ENCODE measurements at regions not wholly inside any gene's neighbourhood (a gene's known extent, or its start where the extent isn't known, plus 50 kb on each side); places are given as distances from the start of the nearest gene placed in this dataset.
"Not testable (repeated sequence)": the region's sequence is repeated elsewhere in the genome, so short reads cannot be mapped to it uniquely, and the experiment has no call there.

DNA sequence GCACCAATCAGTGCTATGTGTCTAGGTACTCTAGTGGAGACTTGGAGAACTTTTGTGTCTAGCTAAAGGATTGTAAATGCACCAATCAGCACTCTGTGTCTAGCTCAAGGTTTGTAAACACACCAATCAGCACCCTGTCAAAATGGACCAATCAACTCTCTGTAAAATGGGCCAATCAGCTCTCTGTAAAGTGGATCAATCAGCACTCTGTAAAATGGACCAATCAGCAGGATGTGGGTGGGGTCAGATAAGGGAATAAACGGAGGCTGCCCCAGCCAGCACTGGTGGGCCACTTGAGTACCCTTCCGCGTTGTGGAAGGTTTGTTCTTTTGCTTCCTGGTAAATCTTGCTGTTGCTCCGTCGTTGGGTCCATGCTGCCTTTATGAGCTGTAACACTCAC is 135.3 kb upstream of the RFC3 start:
- not testable (repeated sequence) for H3K4me1 ChIP-seq (ENCODE audit: control insufficient read depth, insufficient read depth, low read length); H3K4me3 ChIP-seq (ENCODE audit: low read length in 2 of 2); H3K27ac ChIP-seq (ENCODE audit: low read length); H3K9ac ChIP-seq (ENCODE audit: low read length in 2 of 2); H3K9me3 ChIP-seq (ENCODE audit: control insufficient read depth in 2 of 2, low read length in 2 of 2); H3K36me3 ChIP-seq (ENCODE audit: control insufficient read depth in 2 of 2, insufficient read depth in 2 of 2, low read length in 2 of 2); H3K27me3 ChIP-seq (ENCODE audit: control insufficient read depth in 1 of 2, insufficient read depth in 2 of 2, low read length in 2 of 2)

DNA sequence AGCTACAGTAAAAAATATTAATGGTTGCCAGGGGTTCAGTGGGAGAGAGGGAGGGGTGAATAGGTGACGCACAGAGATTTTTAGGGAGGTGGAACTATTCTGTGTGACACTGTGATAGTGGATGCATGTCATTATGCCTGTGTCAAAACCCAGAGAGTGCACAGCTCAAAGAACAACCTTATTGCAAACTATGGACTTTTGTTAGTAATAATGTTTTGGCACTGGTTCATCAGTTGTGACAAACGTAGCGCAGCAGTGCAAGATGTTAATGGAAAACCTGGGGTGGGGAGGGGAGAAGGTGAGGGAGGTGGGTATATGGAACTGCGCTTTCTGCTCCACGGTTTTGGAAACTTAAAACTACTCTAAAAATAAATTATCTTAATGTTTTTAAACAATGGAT is 134.6 kb upstream of the RFC3 start:
- Histone ChIP-seq H3K9me3 (ENCODE audit: control insufficient read depth in 2 of 2, low read length in 2 of 2) (no peaks in the 10 kb centered on the region), H3K36me3 (ENCODE audit: control insufficient read depth in 2 of 2, insufficient read depth in 2 of 2, low read length in 2 of 2) (no peaks in the 10 kb centered on the region), H3K9ac (ENCODE audit: low read length in 2 of 2) (no peak overlapping the region), H3K27me3 (ENCODE audit: control insufficient read depth in 1 of 2, insufficient read depth in 2 of 2, low read length in 2 of 2) (no peaks in the 10 kb centered on the region), H3K4me3 (ENCODE audit: low read length in 2 of 2) (no peak overlapping the region), H3K4me1 (ENCODE audit: control insufficient read depth, insufficient read depth, low read length) (no peaks in the 10 kb centered on the region), H3K27ac (ENCODE audit: low read length) (no peak overlapping the region)

GRCh38 chr13:33684874-33685273 is 133.1 kb upstream of the RFC3 start:
- H3K9me3 ChIP-seq (ENCODE audit: control insufficient read depth in 2 of 2, low read length in 2 of 2): no peaks in the 10 kb centered on the region
- H3K4me1 ChIP-seq (ENCODE audit: control insufficient read depth, insufficient read depth, low read length): no peaks in the 10 kb centered on the region
- H3K27me3 ChIP-seq (ENCODE audit: control insufficient read depth in 1 of 2, insufficient read depth in 2 of 2, low read length in 2 of 2): no peaks in the 10 kb centered on the region
- H3K36me3 ChIP-seq (ENCODE audit: control insufficient read depth in 2 of 2, insufficient read depth in 2 of 2, low read length in 2 of 2): no peaks in the 10 kb centered on the region
- no peak overlapping the region for H3K4me3 ChIP-seq (ENCODE audit: low read length in 2 of 2)
- H3K9ac ChIP-seq (ENCODE audit: low read length in 2 of 2): no peak overlapping the region
- H3K27ac ChIP-seq (ENCODE audit: low read length): no peak overlapping the region

DNA sequence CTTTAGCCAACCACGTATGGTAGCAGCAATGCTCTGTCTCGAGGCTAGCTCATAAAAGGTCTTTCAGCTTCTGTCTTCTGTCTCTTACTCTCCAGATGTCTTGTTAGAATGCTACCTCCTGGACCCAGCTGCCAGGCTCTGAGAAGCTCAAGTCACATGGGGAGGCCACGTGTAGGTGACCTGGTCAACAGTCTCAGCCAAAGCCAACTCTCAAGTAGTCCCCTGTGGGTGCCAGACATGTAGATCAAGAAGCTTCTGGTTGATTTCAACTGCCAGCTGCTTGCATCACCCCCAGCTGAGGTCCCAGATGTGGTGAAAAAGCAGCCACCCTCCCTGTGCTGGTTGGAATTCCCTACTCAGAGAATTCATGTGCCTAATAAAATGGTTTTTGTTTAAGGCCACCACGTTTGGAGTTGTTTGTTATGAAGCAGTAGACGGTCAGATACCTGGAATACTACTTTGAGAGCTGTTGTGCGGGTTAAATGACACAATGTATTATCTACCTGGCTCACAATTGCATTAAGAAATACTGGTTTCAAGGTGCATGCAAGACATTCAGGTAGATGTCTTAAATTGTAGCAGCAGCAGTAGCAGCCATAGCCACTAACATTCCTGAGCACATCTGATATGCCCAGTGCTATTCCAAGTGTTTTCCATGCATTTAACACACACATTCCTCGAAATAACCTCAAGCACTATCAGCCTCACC is 131.0 kb upstream of the RFC3 start:
- no peak overlapping the region for H3K4me3 ChIP-seq (ENCODE audit: low read length in 2 of 2)
- H3K27ac ChIP-seq (ENCODE audit: low read length): no peak overlapping the region
- no peaks in the 10 kb centered on the region for H3K4me1 ChIP-seq (ENCODE audit: control insufficient read depth, insufficient read depth, low read length)
- H3K9ac ChIP-seq (ENCODE audit: low read length in 2 of 2): no peak overlapping the region
- no peaks in the 10 kb centered on the region for H3K9me3 ChIP-seq (ENCODE audit: control insufficient read depth in 2 of 2, low read length in 2 of 2)
- no peaks in the 10 kb centered on the region for H3K36me3 ChIP-seq (ENCODE audit: control insufficient read depth in 2 of 2, insufficient read depth in 2 of 2, low read length in 2 of 2)
- no peaks in the 10 kb centered on the region for H3K27me3 ChIP-seq (ENCODE audit: control insufficient read depth in 1 of 2, insufficient read depth in 2 of 2, low read length in 2 of 2)

DNA sequence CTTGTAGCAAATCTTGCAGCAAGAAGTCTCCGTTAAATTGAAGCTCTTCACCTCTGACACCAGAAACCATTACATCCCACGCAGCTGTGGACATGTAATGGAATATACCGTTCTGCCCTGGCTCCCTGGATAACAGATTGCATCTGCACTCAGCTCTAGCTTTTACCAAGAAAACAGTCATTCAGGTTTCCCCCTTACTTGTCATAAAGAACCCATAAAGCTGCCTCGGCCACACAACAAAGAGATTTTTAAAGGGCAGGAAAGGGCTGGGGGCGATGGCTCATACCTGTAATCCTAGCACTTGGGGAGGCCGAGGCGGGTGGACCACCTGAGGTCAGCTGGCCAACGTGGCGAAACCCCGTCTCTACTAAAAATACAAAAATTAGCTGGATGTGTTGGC is 127.6 kb upstream of the RFC3 start:
- Histone ChIP-seq H3K27me3 (ENCODE audit: control insufficient read depth in 1 of 2, insufficient read depth in 2 of 2, low read length in 2 of 2) (no peaks in the 10 kb centered on the region), H3K36me3 (ENCODE audit: control insufficient read depth in 2 of 2, insufficient read depth in 2 of 2, low read length in 2 of 2) (no peaks in the 10 kb centered on the region), H3K9me3 (ENCODE audit: control insufficient read depth in 2 of 2, low read length in 2 of 2) (no peaks in the 10 kb centered on the region), H3K27ac (ENCODE audit: low read length) (no peak overlapping the region), H3K4me1 (ENCODE audit: control insufficient read depth, insufficient read depth, low read length) (no peaks in the 10 kb centered on the region), H3K9ac (ENCODE audit: low read length in 2 of 2) (no peak overlapping the region), H3K4me3 (ENCODE audit: low read length in 2 of 2) (no peak overlapping the region)

DNA sequence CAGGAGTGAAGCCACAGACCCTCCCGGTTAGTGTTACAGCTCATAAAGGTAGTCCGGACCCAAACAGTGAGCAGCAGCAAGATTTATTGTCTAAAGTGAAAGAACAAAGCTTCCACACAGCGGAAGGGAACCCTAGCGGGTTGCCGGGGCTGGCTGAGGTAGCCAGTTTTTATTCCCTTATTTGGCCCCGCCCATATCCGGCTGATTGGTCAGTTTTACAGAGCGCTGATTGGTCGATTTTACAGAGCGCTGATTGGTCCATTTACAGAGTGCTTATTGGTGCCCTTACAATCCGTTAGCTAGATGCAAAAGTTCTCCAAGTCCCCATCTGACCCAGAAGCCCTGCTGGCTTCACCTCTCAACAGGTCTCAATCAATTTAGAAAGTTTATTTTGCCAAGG is 126.0 kb upstream of the RFC3 start:
- no peaks in the 10 kb centered on the region for H3K4me1 ChIP-seq (ENCODE audit: control insufficient read depth, insufficient read depth, low read length)
- H3K27ac ChIP-seq (ENCODE audit: low read length): no peak overlapping the region
- H3K9ac ChIP-seq (ENCODE audit: low read length in 2 of 2): no peak overlapping the region
- H3K36me3 ChIP-seq (ENCODE audit: control insufficient read depth in 2 of 2, insufficient read depth in 2 of 2, low read length in 2 of 2): no peaks in the 10 kb centered on the region
- no peaks in the 10 kb centered on the region for H3K27me3 ChIP-seq (ENCODE audit: control insufficient read depth in 1 of 2, insufficient read depth in 2 of 2, low read length in 2 of 2)
- H3K4me3 ChIP-seq (ENCODE audit: low read length in 2 of 2): no peak overlapping the region
- no peaks in the 10 kb centered on the region for H3K9me3 ChIP-seq (ENCODE audit: control insufficient read depth in 2 of 2, low read length in 2 of 2)

DNA sequence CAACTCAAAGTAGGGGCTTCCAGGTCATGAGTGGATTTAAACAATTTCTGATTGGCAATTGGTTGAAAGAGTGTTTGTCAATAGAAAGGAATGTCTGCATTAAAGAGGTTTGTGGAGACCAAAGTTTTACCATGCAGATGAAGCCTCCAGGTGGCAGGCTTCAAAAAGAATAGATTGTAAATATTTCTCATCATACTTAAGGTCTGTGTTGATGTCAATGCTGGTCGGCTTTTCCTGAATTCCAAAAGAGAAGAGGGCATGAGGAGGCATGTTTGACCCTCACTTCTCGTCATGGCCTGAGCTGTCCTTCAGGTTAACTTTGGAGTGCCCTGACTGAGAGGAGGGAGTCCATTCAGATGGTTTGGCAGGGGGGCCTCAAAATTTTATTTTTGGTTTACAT is 125.4 kb upstream of the RFC3 start:
- Histone ChIP-seq H3K9me3 (ENCODE audit: control insufficient read depth in 2 of 2, low read length in 2 of 2) (no peaks in the 10 kb centered on the region), H3K27me3 (ENCODE audit: control insufficient read depth in 1 of 2, insufficient read depth in 2 of 2, low read length in 2 of 2) (no peaks in the 10 kb centered on the region), H3K27ac (ENCODE audit: low read length) (no peak overlapping the region), H3K9ac (ENCODE audit: low read length in 2 of 2) (no peak overlapping the region), H3K4me3 (ENCODE audit: low read length in 2 of 2) (no peak overlapping the region), H3K4me1 (ENCODE audit: control insufficient read depth, insufficient read depth, low read length) (no peaks in the 10 kb centered on the region), H3K36me3 (ENCODE audit: control insufficient read depth in 2 of 2, insufficient read depth in 2 of 2, low read length in 2 of 2) (no peaks in the 10 kb centered on the region)

DNA sequence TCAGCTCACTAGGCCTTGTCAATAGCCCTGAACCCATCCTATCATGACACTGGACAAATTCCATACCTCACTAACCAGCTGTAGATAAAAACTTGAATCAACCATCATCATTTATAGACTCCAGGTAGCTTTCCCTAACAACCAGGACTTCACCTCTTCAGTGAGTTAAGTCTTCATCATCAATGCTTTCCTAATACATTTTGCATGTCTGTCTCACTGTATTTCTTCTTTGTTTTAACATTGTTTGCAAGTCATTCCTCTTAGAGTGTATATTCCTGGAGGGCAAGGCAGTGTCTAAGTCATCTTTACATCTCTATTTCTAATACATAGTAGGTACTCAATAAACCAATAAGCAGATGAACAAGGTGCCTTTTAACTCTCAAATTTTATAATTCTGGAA is 123.4 kb upstream of the RFC3 start:
- Histone ChIP-seq H3K9me3 (ENCODE audit: control insufficient read depth in 2 of 2, low read length in 2 of 2) (no peaks in the 10 kb centered on the region), H3K27me3 (ENCODE audit: control insufficient read depth in 1 of 2, insufficient read depth in 2 of 2, low read length in 2 of 2) (no peaks in the 10 kb centered on the region), H3K27ac (ENCODE audit: low read length) (no peak overlapping the region), H3K4me1 (ENCODE audit: control insufficient read depth, insufficient read depth, low read length) (no peaks in the 10 kb centered on the region), H3K9ac (ENCODE audit: low read length in 2 of 2) (no peak overlapping the region), H3K4me3 (ENCODE audit: low read length in 2 of 2) (no peak overlapping the region), H3K36me3 (ENCODE audit: control insufficient read depth in 2 of 2, insufficient read depth in 2 of 2, low read length in 2 of 2) (no peaks in the 10 kb centered on the region)

- Histone ChIP-seq H3K4me1 (ENCODE audit: control insufficient read depth, insufficient read depth, low read length) (no peaks in the 10 kb centered on the region), H3K36me3 (ENCODE audit: control insufficient read depth in 2 of 2, insufficient read depth in 2 of 2, low read length in 2 of 2) (no peaks in the 10 kb centered on the region), H3K9ac (ENCODE audit: low read length in 2 of 2) (no peak overlapping the region), H3K27ac (ENCODE audit: low read length) (no peak overlapping the region), H3K9me3 (ENCODE audit: control insufficient read depth in 2 of 2, low read length in 2 of 2) (no peaks in the 10 kb centered on the region), H3K27me3 (ENCODE audit: control insufficient read depth in 1 of 2, insufficient read depth in 2 of 2, low read length in 2 of 2) (no peaks in the 10 kb centered on the region), H3K4me3 (ENCODE audit: low read length in 2 of 2) (no peak overlapping the region)
These were observed 121.4 kb upstream of the RFC3 start for GRCh38 chr13:33696530-33696929.

GRCh38 chr13:33697926-33698325 is 120.0 kb upstream of the RFC3 start:
- H3K9me3 ChIP-seq (ENCODE audit: control insufficient read depth in 2 of 2, low read length in 2 of 2): no peaks in the 10 kb centered on the region
- H3K4me1 ChIP-seq (ENCODE audit: control insufficient read depth, insufficient read depth, low read length): no peaks in the 10 kb centered on the region
- H3K36me3 ChIP-seq (ENCODE audit: control insufficient read depth in 2 of 2, insufficient read depth in 2 of 2, low read length in 2 of 2): no peaks in the 10 kb centered on the region
- H3K27ac ChIP-seq (ENCODE audit: low read length): no peak overlapping the region
- H3K4me3 ChIP-seq (ENCODE audit: low read length in 2 of 2): no peak overlapping the region
- no peak overlapping the region for H3K9ac ChIP-seq (ENCODE audit: low read length in 2 of 2)
- no peaks in the 10 kb centered on the region for H3K27me3 ChIP-seq (ENCODE audit: control insufficient read depth in 1 of 2, insufficient read depth in 2 of 2, low read length in 2 of 2)

- H3K36me3 ChIP-seq (ENCODE audit: control insufficient read depth in 2 of 2, insufficient read depth in 2 of 2, low read length in 2 of 2): no peaks in the 10 kb centered on the region
- H3K9ac ChIP-seq (ENCODE audit: low read length in 2 of 2): no peak overlapping the region
- no peaks in the 10 kb centered on the region for H3K4me1 ChIP-seq (ENCODE audit: control insufficient read depth, insufficient read depth, low read length)
- H3K4me3 ChIP-seq (ENCODE audit: low read length in 2 of 2): no peak overlapping the region
- no peaks in the 10 kb centered on the region for H3K9me3 ChIP-seq (ENCODE audit: control insufficient read depth in 2 of 2, low read length in 2 of 2)
- no peak overlapping the region for H3K27ac ChIP-seq (ENCODE audit: low read length)
- H3K27me3 ChIP-seq (ENCODE audit: control insufficient read depth in 1 of 2, insufficient read depth in 2 of 2, low read length in 2 of 2): no peaks in the 10 kb centered on the region
These were observed 110.5 kb upstream of the RFC3 start for GRCh38 chr13:33707449-33707848.

Data from stomach smooth muscle (tissue), 2 donors.